ENCODE measurements at regions not wholly inside any gene's neighbourhood (a gene's known extent, or its start where the extent isn't known, plus 50 kb on each side); places are given as distances from the start of the nearest gene placed in this dataset.

- no peaks in the 10 kb centered on the region for H3K36me3 ChIP-seq (ENCODE audit: control insufficient read depth in 4 of 4, insufficient read depth in 3 of 4, low read depth in 1 of 4, low read length in 3 of 4)
- H3K27ac ChIP-seq (ENCODE audit: low read depth in 1 of 2, low read length in 2 of 2), result no peak overlapping the region
- 67% methylated on average over 1 of the region's 1 CpG for WGBS
- DNase-seq (ENCODE audit: low spot score), result no peak
- H3K4me1 ChIP-seq (ENCODE audit: control insufficient read depth in 4 of 4, insufficient read depth in 4 of 4, low read length in 3 of 4), result no peaks in the 10 kb centered on the region
- no peak overlapping the region for H3K4me3 ChIP-seq (ENCODE audit: low read depth in 1 of 3, low read length in 3 of 3)
- H3K9ac ChIP-seq (ENCODE audit: low read depth in 1 of 2, low read length in 2 of 2), result no peak overlapping the region
- no peaks in the 10 kb centered on the region for H3K9me3 ChIP-seq (ENCODE audit: control insufficient read depth in 4 of 4, low read length in 3 of 4)
- no peaks in the 10 kb centered on the region for H3K27me3 ChIP-seq (ENCODE audit: control insufficient read depth in 4 of 4, insufficient read depth in 4 of 4, low read length in 3 of 4)
- no peak for TF ChIP-seq EGR1 (IDR thresholded peaks at IDR 0.05; ENCODE audit: low read depth in 2 of 2)
- TF ChIP-seq REST (IDR thresholded peaks at IDR 0.05), result no peak
- no peak for TF ChIP-seq CTCF (IDR thresholded peaks at IDR 0.05; ENCODE audit: low read depth, low read length, missing input control)
- TF ChIP-seq RXRA (IDR thresholded peaks at IDR 0.05), result no peak
- TF ChIP-seq YY1 (IDR thresholded peaks at IDR 0.05), result no peak
- no peak for TF ChIP-seq SP1 (IDR thresholded peaks at IDR 0.05)
- no peak for TF ChIP-seq RAD21 (IDR thresholded peaks at IDR 0.05)
- TF ChIP-seq ATF3 (IDR thresholded peaks at IDR 0.05), result no peak
- TF ChIP-seq GABPA (IDR thresholded peaks at IDR 0.05 in 1 of 2, conservative IDR thresholded peaks at IDR 0.05 in 1 of 2), result no peak
- no peak for TF ChIP-seq NR2F2 (IDR thresholded peaks at IDR 0.05)
- no peak for TF ChIP-seq HNF4G (IDR thresholded peaks at IDR 0.05)
- TF ChIP-seq HNF4A (conservative IDR thresholded peaks at IDR 0.05), result no peak
- no peak for TF ChIP-seq JUND (IDR thresholded peaks at IDR 0.05)
- TF ChIP-seq MAX (IDR thresholded peaks at IDR 0.05), result no peak
- no peak for TF ChIP-seq ZBTB33 (IDR thresholded peaks at IDR 0.05)
- TF ChIP-seq FOXA2 (IDR thresholded peaks at IDR 0.05), result no peak
These were observed 358.5 kb upstream of the HNRNPA3 start for GRCh38 chr2:176854062-176854461.

GRCh38 chr2:176854878-176855277, 357.7 kb upstream of the HNRNPA3 start:
- H3K27me3 ChIP-seq (ENCODE audit: control insufficient read depth in 4 of 4, insufficient read depth in 4 of 4, low read length in 3 of 4), result peaks cover 0 to 3% (median 0%) of the 10 kb centered on the region in 4 donors
- no peaks in the 10 kb centered on the region for H3K36me3 ChIP-seq (ENCODE audit: control insufficient read depth in 4 of 4, insufficient read depth in 3 of 4, low read depth in 1 of 4, low read length in 3 of 4)
- no peaks in the 10 kb centered on the region for H3K4me1 ChIP-seq (ENCODE audit: control insufficient read depth in 4 of 4, insufficient read depth in 4 of 4, low read length in 3 of 4)
- no peak overlapping the region for H3K4me3 ChIP-seq (ENCODE audit: low read depth in 1 of 3, low read length in 3 of 3)
- H3K9me3 ChIP-seq (ENCODE audit: control insufficient read depth in 4 of 4, low read length in 3 of 4), result no peaks in the 10 kb centered on the region
- TF ChIP-seq RAD21 (IDR thresholded peaks at IDR 0.05) (no peak), FOXA1 (IDR thresholded peaks at IDR 0.05) (no peak), FOXA2 (IDR thresholded peaks at IDR 0.05) (no peak), JUND (IDR thresholded peaks at IDR 0.05) (no peak), ATF3 (IDR thresholded peaks at IDR 0.05) (no peak), TAF1 (conservative IDR thresholded peaks at IDR 0.05) (no peak), CTCF (IDR thresholded peaks at IDR 0.05; ENCODE audit: low read depth, low read length, missing input control) (no peak), NR2F2 (IDR thresholded peaks at IDR 0.05) (no peak), GABPA (IDR thresholded peaks at IDR 0.05 in 1 of 2, conservative IDR thresholded peaks at IDR 0.05 in 1 of 2) (no peak), EGR1 (IDR thresholded peaks at IDR 0.05; ENCODE audit: low read depth in 2 of 2) (no peak), HNF4G (IDR thresholded peaks at IDR 0.05) (no peak)
- no peak overlapping the region for H3K27ac ChIP-seq (ENCODE audit: low read depth in 1 of 2, low read length in 2 of 2)
- no peak for DNase-seq (ENCODE audit: low spot score)
- 83% methylated on average over 3 of the region's 3 CpGs for WGBS
- H3K9ac ChIP-seq (ENCODE audit: low read depth in 1 of 2, low read length in 2 of 2), result no peak overlapping the region
